ENCODE measurements at regions not wholly inside any gene's neighbourhood (a gene's known extent, or its start where the extent isn't known, plus 50 kb on each side); places are given as distances from the start of the nearest gene placed in this dataset.

GRCh38 chr3:53975382-53975781 is 83.7 kb upstream of the SELENOK start:
- TF ChIP-seq CTCF (IDR thresholded peaks at IDR 0.05; ENCODE audit: insufficient read depth, low read length) = no peak
- no peak overlapping the region for H3K4me3 ChIP-seq (ENCODE audit: low read depth, low read length)
- DNase-seq (ENCODE audit: low read depth) = no peak

- no peak for DNase-seq (ENCODE audit: low read depth)
- H3K4me3 ChIP-seq (ENCODE audit: low read depth, low read length) = no peak overlapping the region
- TF ChIP-seq CTCF (IDR thresholded peaks at IDR 0.05; ENCODE audit: insufficient read depth, low read length) = no peak
Observed at GRCh38 chr3:53974324-53974723, 82.7 kb upstream of the SELENOK start.

GRCh38 chr3:53973905-53974304 is 82.2 kb upstream of the SELENOK start:
- TF ChIP-seq CTCF (IDR thresholded peaks at IDR 0.05; ENCODE audit: insufficient read depth, low read length) = no peak
- H3K4me3 ChIP-seq (ENCODE audit: low read depth, low read length) = no peak overlapping the region

GRCh38 chr3:53970661-53971060 is 79.0 kb upstream of the SELENOK start:
- no peak for TF ChIP-seq CTCF (IDR thresholded peaks at IDR 0.05; ENCODE audit: insufficient read depth, low read length)
- no peak overlapping the region for H3K4me3 ChIP-seq (ENCODE audit: low read depth, low read length)
- no peak for DNase-seq (ENCODE audit: low read depth)

More at GRCh38 chr3:53973905-53974304, 82.2 kb upstream of the SELENOK start:
- DNase-seq (ENCODE audit: low read depth) = no peak

- H3K4me3 ChIP-seq (ENCODE audit: low read depth, low read length) = no peak overlapping the region
- no peak for DNase-seq (ENCODE audit: low read depth)
- TF ChIP-seq CTCF (IDR thresholded peaks at IDR 0.05; ENCODE audit: insufficient read depth, low read length) = no peak
Observed at GRCh38 chr3:53969086-53969485, 77.4 kb upstream of the SELENOK start.

GRCh38 chr3:53965291-53965690 is 73.6 kb upstream of the SELENOK start:
- TF ChIP-seq CTCF (IDR thresholded peaks at IDR 0.05; ENCODE audit: insufficient read depth, low read length) = no peak
- no peak for DNase-seq (ENCODE audit: low read depth)
- H3K4me3 ChIP-seq (ENCODE audit: low read depth, low read length) = no peak overlapping the region

- no peak for TF ChIP-seq CTCF (IDR thresholded peaks at IDR 0.05; ENCODE audit: insufficient read depth, low read length)
- DNase-seq (ENCODE audit: low read depth) = no peak
- H3K4me3 ChIP-seq (ENCODE audit: low read depth, low read length) = no peak overlapping the region
Observed at GRCh38 chr3:53957831-53958230, 66.2 kb upstream of the SELENOK start.

Data from fibroblast of the aortic adventitia (primary cell).